H9 (cell line): ENCODE measurements at regions not wholly inside any gene's neighbourhood (a gene's known extent, or its start where the extent isn't known, plus 50 kb on each side); places are given as distances from the start of the nearest gene placed in this dataset.
"Not testable (repeated sequence)": the region's sequence is repeated elsewhere in the genome, so short reads cannot be mapped to it uniquely, and the experiment has no call there.

Experiments used
- DNase-seq: peaks from one replicate; pipeline ENCODE4 v3.0.0-alpha.2; 2017
- H2AFZ ChIP-seq: one replicate; pipeline ENCODE4 v1.6.1; 2013; ENCODE audit warnings: mild to moderate bottlenecking, low read length, control low read depth, moderate library complexity
- H2AK5ac ChIP-seq: 2 replicates; pipeline ENCODE4 v1.6.1; 2013; ENCODE audit warnings: low read length, control low read depth, mixed read lengths; ENCODE audit not compliant: insufficient read length
- H2BK120ac ChIP-seq: one replicate; pipeline ENCODE4 v1.6.1; 2013; ENCODE audit warnings: low read depth, mild to moderate bottlenecking, low read length, control low read depth, inconsistent platforms; ENCODE audit not compliant: poor library complexity, severe bottlenecking
- H2BK12ac ChIP-seq: 2 replicates; pipeline ENCODE4 v1.6.1; 2013; ENCODE audit warnings: low read length, control low read depth, mixed read lengths, low read depth; ENCODE audit not compliant: insufficient read length
- H2BK15ac ChIP-seq: 2 replicates; pipeline ENCODE4 v1.6.1; 2013; ENCODE audit warnings: low read depth, low read length, control low read depth
- H2BK20ac ChIP-seq: one replicate; pipeline ENCODE4 v1.6.1; 2013; ENCODE audit warnings: low read depth, mild to moderate bottlenecking, low read length, control low read depth, inconsistent platforms; ENCODE audit not compliant: poor library complexity, severe bottlenecking
- H2BK5ac ChIP-seq: 2 replicates; pipeline ENCODE4 v1.6.1; 2013; ENCODE audit warnings: low read length, control low read depth, mixed read lengths; ENCODE audit not compliant: insufficient read length
- H3K14ac ChIP-seq: 2 replicates; pipeline ENCODE4 v1.6.1; 2013; ENCODE audit warnings: low read length, control low read depth; ENCODE audit not compliant: insufficient read depth
- H3K18ac ChIP-seq: 2 replicates; pipeline ENCODE4 v1.6.1; 2013; ENCODE audit warnings: low read depth, mild to moderate bottlenecking, mixed read lengths, low read length, control low read depth; ENCODE audit not compliant: insufficient read length
- H3K23ac ChIP-seq: 2 replicates; pipeline ENCODE4 v1.6.1; 2013; ENCODE audit warnings: low read length, control low read depth, mixed read lengths, low read depth; ENCODE audit not compliant: insufficient read length
- H3K23me2 ChIP-seq: 2 replicates; pipeline ENCODE4 v1.6.1; 2013; ENCODE audit warnings: low read depth, mild to moderate bottlenecking, mixed read lengths, low read length, control low read depth; ENCODE audit not compliant: insufficient read length, poor library complexity, severe bottlenecking
- H3K27ac ChIP-seq: 2 replicates; pipeline ENCODE4 v1.5.1; 2013; ENCODE audit warnings: low read length, control low read depth, mixed read lengths, low read depth; ENCODE audit not compliant: insufficient read length
- H3K27me3 ChIP-seq: 2 replicates; pipeline ENCODE4 v1.6.1; 2013; ENCODE audit warnings: low read length, control low read depth, inconsistent platforms; ENCODE audit not compliant: insufficient read depth
- H3K4ac ChIP-seq: 2 replicates; pipeline ENCODE4 v1.6.1; 2013; ENCODE audit warnings: low read depth, mild to moderate bottlenecking, control low read depth, inconsistent platforms, low read length, moderate library complexity
- H3K4me1 ChIP-seq: 2 replicates; pipeline ENCODE4 v1.6.1; 2013; ENCODE audit warnings: low read length, control low read depth, inconsistent platforms; ENCODE audit not compliant: insufficient read depth
- H3K4me2 ChIP-seq: 2 replicates; pipeline ENCODE4 v1.6.1; 2013; ENCODE audit warnings: low read length, control low read depth, mixed read lengths; ENCODE audit not compliant: insufficient read length, insufficient read depth
- H3K56ac ChIP-seq: 2 replicates; pipeline ENCODE4 v1.6.1; 2013; ENCODE audit warnings: low read depth, mild to moderate bottlenecking, mixed read lengths, low read length, control low read depth; ENCODE audit not compliant: insufficient read length
- H3K79me1 ChIP-seq: 2 replicates; pipeline ENCODE4 v1.6.1; 2013; ENCODE audit warnings: low read depth, mild to moderate bottlenecking, moderate library complexity, low read length, control low read depth, inconsistent platforms; ENCODE audit not compliant: insufficient read depth, poor library complexity, severe bottlenecking
- H3K79me2 ChIP-seq: 2 replicates; pipeline ENCODE4 v1.6.1; 2013; ENCODE audit warnings: low read length, control low read depth, inconsistent platforms; ENCODE audit not compliant: insufficient read depth
- H3K9ac ChIP-seq: 2 replicates; pipeline ENCODE4 v1.6.1; 2013; ENCODE audit warnings: low read length, control low read depth, mixed read lengths; ENCODE audit not compliant: insufficient read length; ENCODE audit errors: extremely low read depth
- H3K9me3 ChIP-seq: one replicate; pipeline ENCODE4 v1.6.1; 2013; ENCODE audit warnings: low read depth, low read length, inconsistent platforms; ENCODE audit not compliant: control insufficient read depth
- H3T11ph ChIP-seq: one replicate; pipeline ENCODE4 v1.6.1; 2013; ENCODE audit warnings: mild to moderate bottlenecking, low read length, control low read depth, inconsistent platforms
- H4K20me1 ChIP-seq: one replicate; pipeline ENCODE4 v1.6.1; 2013; ENCODE audit not compliant: control insufficient read depth, insufficient read length, insufficient read depth
- H4K5ac ChIP-seq: 2 replicates; pipeline ENCODE4 v1.6.1; 2013; ENCODE audit warnings: low read depth, mild to moderate bottlenecking, mixed read lengths, low read length, control low read depth; ENCODE audit not compliant: insufficient read length
- H4K8ac ChIP-seq: replicated peaks from 2 replicates; pipeline ENCODE4 v1.6.1; 2013; ENCODE audit warnings: low read length, control low read depth, mixed read lengths, low read depth; ENCODE audit not compliant: insufficient read length
- H4K91ac ChIP-seq: 2 replicates; pipeline ENCODE4 v1.6.1; 2013; ENCODE audit warnings: low read depth, mild to moderate bottlenecking, moderate library complexity, mixed read lengths, low read length, control low read depth; ENCODE audit not compliant: insufficient read length
- H3K27ac Mint-ChIP-seq, 3 experiments: 2 replicates in 2 of 3; 3 replicates in 1 of 3; pipeline ENCODE4 v1.8.0; 2020 to 2021; ENCODE audit warnings: mixed read lengths in 3 of 3, mild to moderate bottlenecking in 1 of 3, moderate library complexity in 1 of 3
- H3K27me3 Mint-ChIP-seq: 2 replicates; pipeline ENCODE4 v1.8.0; 2021; ENCODE audit warnings: low read depth, mild to moderate bottlenecking, moderate library complexity, mixed read lengths
- H3K36me3 Mint-ChIP-seq, 3 experiments: 2 replicates in 2 of 3; 3 replicates in 1 of 3; pipeline ENCODE4 v1.8.0; 2020 to 2021; ENCODE audit warnings: low read depth in 3 of 3, mixed read lengths in 3 of 3; ENCODE audit not compliant: insufficient read depth in 1 of 3
- H3K4me1 Mint-ChIP-seq, 2 experiments: 2 replicates each; pipeline ENCODE4 v1.8.0; 2020; ENCODE audit warnings: mixed read lengths in 2 of 2
- H3K4me3 Mint-ChIP-seq, 2 experiments: 2 replicates in 1 of 2; 3 replicates in 1 of 2; pipeline ENCODE4 v1.8.0; 2020 to 2021; ENCODE audit warnings: mild to moderate bottlenecking in 2 of 2, mixed read lengths in 2 of 2, moderate library complexity in 1 of 2
- H3K9me3 Mint-ChIP-seq, 2 experiments: 2 replicates in 1 of 2; 3 replicates in 1 of 2; pipeline ENCODE4 v1.8.0; 2020; ENCODE audit warnings: mild to moderate bottlenecking in 2 of 2, mixed read lengths in 2 of 2, moderate library complexity in 1 of 2
- WGBS: extraction: QIAGEN DNeasy Blood & Tissue Kit; methylation state at CpG from one replicate; pipeline ENCODE4 v1.1.7; 2013; ENCODE audit warnings: missing lambda C conversion rate, low lambda C conversion rate, mixed read lengths; ENCODE audit not compliant: insufficient read length; ENCODE audit errors: extremely low coverage; 5-methylcytosine and 5-hydroxymethylcytosine counted together

GRCh38 chr4:118531947-118532346 is 153.2 kb upstream of the METTL14 start:
- H3K79me1 ChIP-seq, H3T11ph ChIP-seq, H3K14ac ChIP-seq, H3K9me3 ChIP-seq, DNase-seq, H3K27ac Mint-ChIP-seq, H4K8ac ChIP-seq, H3K27me3 Mint-ChIP-seq, H3K18ac ChIP-seq, H3K56ac ChIP-seq, H3K27me3 ChIP-seq, H3K27ac ChIP-seq, H3K9me3 Mint-ChIP-seq, H2AK5ac ChIP-seq, H4K20me1 ChIP-seq, H3K79me2 ChIP-seq, H3K4me3 Mint-ChIP-seq, H4K91ac ChIP-seq, H2BK15ac ChIP-seq, H2BK120ac ChIP-seq, H2AFZ ChIP-seq, H3K4me1 Mint-ChIP-seq, H3K4me2 ChIP-seq, H2BK12ac ChIP-seq, H3K4ac ChIP-seq, H3K36me3 Mint-ChIP-seq, H3K4me1 ChIP-seq, H4K5ac ChIP-seq, H3K23ac ChIP-seq, H3K9ac ChIP-seq, H2BK5ac ChIP-seq, H2BK20ac ChIP-seq, H3K23me2 ChIP-seq: not testable (repeated sequence)

- not testable (repeated sequence) for H4K5ac ChIP-seq, H4K91ac ChIP-seq, H3K4ac ChIP-seq, H3K4me1 ChIP-seq, H3K36me3 Mint-ChIP-seq, H2BK15ac ChIP-seq, DNase-seq, H2AK5ac ChIP-seq, H3K23ac ChIP-seq, H3K23me2 ChIP-seq, H3K27ac ChIP-seq, H2BK120ac ChIP-seq, H3T11ph ChIP-seq, H2BK5ac ChIP-seq, H2AFZ ChIP-seq, H2BK20ac ChIP-seq, H3K4me2 ChIP-seq, H3K14ac ChIP-seq, H3K79me1 ChIP-seq, H3K18ac ChIP-seq, H3K9me3 Mint-ChIP-seq, H3K56ac ChIP-seq, H3K4me1 Mint-ChIP-seq, H3K9me3 ChIP-seq, H3K9ac ChIP-seq, H3K4me3 Mint-ChIP-seq, H4K20me1 ChIP-seq, H2BK12ac ChIP-seq, H4K8ac ChIP-seq, H3K27ac Mint-ChIP-seq, H3K79me2 ChIP-seq, H3K27me3 ChIP-seq, H3K27me3 Mint-ChIP-seq
- no CpG with 5 or more reads among the region's 3 CpGs for WGBS
Observed at GRCh38 chr4:118535788-118536187, 149.4 kb upstream of the METTL14 start.
